GM23338 (cell line): ENCODE measurements at regions not wholly inside any gene's neighbourhood (a gene's known extent, or its start where the extent isn't known, plus 50 kb on each side); places are given as distances from the start of the nearest gene placed in this dataset.

Experiments
- ATAC-seq: fragments of 200-7000 bp; cut with Tn5 transposase; 3 replicates; pipeline ENCODE4 v1.9.1; 2020
- DNase-seq: peaks from one replicate; pipeline ENCODE4 v3.0.0-alpha.2; 2015; ENCODE audit warnings: low spot score
- H2AFZ ChIP-seq: fragments of 200-600 bp; sonication (generic); 2 replicates; pipeline ENCODE4 v1.8.0; 2016; ENCODE audit warnings: antibody characterized with exemption, mild to moderate bottlenecking, moderate library complexity
- H3F3A ChIP-seq: fragments of 200-600 bp; sonication (generic); replicated peaks from 2 replicates; pipeline ENCODE4 v1.8.0; 2017; ENCODE audit warnings: antibody characterized with exemption, mixed run types, low read depth
- H3K27ac ChIP-seq: fragments of 200-600 bp; sonication (generic); 2 replicates; pipeline ENCODE4 v1.6.1; 2016; ENCODE audit warnings: low read depth
- H3K27me3 ChIP-seq: fragments of 200-600 bp; sonication (generic); 2 replicates; pipeline ENCODE4 v1.8.0; 2016; ENCODE audit warnings: mild to moderate bottlenecking, mixed run types, moderate library complexity; ENCODE audit not compliant: insufficient read depth
- H3K36me3 ChIP-seq: fragments of 200-600 bp; sonication (generic); 2 replicates; pipeline ENCODE4 v1.8.0; 2016; ENCODE audit warnings: mild to moderate bottlenecking; ENCODE audit not compliant: insufficient read depth
- H3K4me1 ChIP-seq: fragments of 200-600 bp; sonication (generic); 2 replicates; pipeline ENCODE4 v1.8.0; 2016; ENCODE audit warnings: mild to moderate bottlenecking, moderate library complexity; ENCODE audit not compliant: insufficient read depth
- H3K4me2 ChIP-seq: fragments of 200-600 bp; sonication (generic); 2 replicates; pipeline ENCODE4 v1.7.1; 2017; ENCODE audit warnings: mixed run types
- H3K4me3 ChIP-seq: fragments of 200-600 bp; sonication (generic); 2 replicates; pipeline ENCODE4 v1.6.1; 2016; ENCODE audit warnings: mixed run types
- H3K79me2 ChIP-seq: fragments of 200-600 bp; sonication (generic); replicated peaks from 2 replicates; pipeline ENCODE4 v1.8.0; 2017; ENCODE audit warnings: mild to moderate bottlenecking; ENCODE audit not compliant: insufficient read depth
- H3K9me2 ChIP-seq: fragments of 200-600 bp; sonication (generic); 2 replicates; pipeline ENCODE4 v1.8.0; 2017; ENCODE audit not compliant: insufficient read depth
- H4K20me1 ChIP-seq: fragments of 200-600 bp; sonication (generic); replicated peaks from 2 replicates; pipeline ENCODE4 v1.8.0; 2017; ENCODE audit warnings: mild to moderate bottlenecking; ENCODE audit not compliant: insufficient read depth
- H3K27ac Mint-ChIP-seq: 2 replicates; pipeline ENCODE4 v1.8.0; 2020; ENCODE audit warnings: inconsistent platforms, mild to moderate bottlenecking, moderate library complexity, mixed read lengths
- H3K27me3 Mint-ChIP-seq: 3 replicates; pipeline ENCODE4 v1.8.0; 2022; ENCODE audit warnings: low read depth, mild to moderate bottlenecking, moderate library complexity, mixed read lengths, inconsistent platforms; ENCODE audit not compliant: insufficient read depth, poor library complexity
- H3K36me3 Mint-ChIP-seq: 3 replicates; pipeline ENCODE4 v1.8.0; 2021; ENCODE audit warnings: low read depth, mild to moderate bottlenecking, inconsistent platforms, moderate library complexity, mixed read lengths
- H3K4me1 Mint-ChIP-seq: 3 replicates; pipeline ENCODE4 v1.8.0; 2020; ENCODE audit warnings: mild to moderate bottlenecking, inconsistent platforms, mixed read lengths
- H3K4me3 Mint-ChIP-seq: 3 replicates; pipeline ENCODE4 v1.8.0; 2021; ENCODE audit warnings: moderate library complexity, mild to moderate bottlenecking, inconsistent platforms, mixed read lengths
- H3K9me3 Mint-ChIP-seq: 3 replicates; pipeline ENCODE4 v1.8.0; 2020; ENCODE audit warnings: moderate library complexity, mild to moderate bottlenecking, inconsistent platforms, mixed read lengths
- CREB1 ChIP-seq: fragments of 250-450 bp; sonication (Bioruptor Pico); IDR thresholded peaks from 2 replicates; pipeline ENCODE4 v1.5.0; 2020; ENCODE audit warnings: low read depth, mild to moderate bottlenecking, moderate library complexity
- CTCF ChIP-seq, 2 experiments: fragments of 200-600 bp in 1 of 2; sonication (generic) in 1 of 2; conservative IDR thresholded peaks; 2 replicates each; pipeline versions ENCODE4 v1.5.1 to v1.6.1; 2016 to 2017; ENCODE audit warnings: antibody characterized with exemption in 2 of 2, low read depth in 2 of 2, mild to moderate bottlenecking in 2 of 2, moderate library complexity in 1 of 2
- ETS1 ChIP-seq: IDR thresholded peaks from 2 replicates; pipeline ENCODE4 v1.6.1; 2016; ENCODE audit warnings: antibody characterized with exemption
- EZH2 ChIP-seq: fragments of 200-600 bp; sonication (generic); IDR thresholded peaks from one replicate; pipeline ENCODE4 v1.8.0; 2017; ENCODE audit warnings: antibody characterized with exemption, mild to moderate bottlenecking, low read depth; ENCODE audit not compliant: unreplicated experiment
- EZH2phosphoT487 ChIP-seq: fragments of 200-600 bp; sonication (generic); IDR thresholded peaks from one replicate; pipeline ENCODE4 v1.8.1; 2018; ENCODE audit warnings: antibody characterized with exemption; ENCODE audit not compliant: unreplicated experiment
- JUNB ChIP-seq: IDR thresholded peaks from one replicate; pipeline ENCODE4 v1.6.1; 2016; ENCODE audit warnings: antibody characterized with exemption; ENCODE audit not compliant: unreplicated experiment
- NANOG ChIP-seq: IDR thresholded peaks from 2 replicates; pipeline ENCODE4 v1.6.1; 2016; ENCODE audit warnings: antibody characterized with exemption, borderline replicate concordance
- POLR2AphosphoS5 ChIP-seq: IDR thresholded peaks from 2 replicates; pipeline ENCODE4 v1.6.1; 2016; ENCODE audit warnings: antibody characterized with exemption, low read depth
- REST ChIP-seq: IDR thresholded peaks from one replicate; pipeline ENCODE4 v1.6.1; 2018; ENCODE audit warnings: antibody characterized with exemption; ENCODE audit not compliant: unreplicated experiment
- STAT1 ChIP-seq: IDR thresholded peaks from one replicate; pipeline ENCODE4 v1.6.1; 2016; ENCODE audit warnings: antibody characterized with exemption; ENCODE audit not compliant: unreplicated experiment
- ZNF114 ChIP-seq: fragments of 250-450 bp; sonication (Bioruptor Pico); IDR thresholded peaks from 2 replicates; pipeline ENCODE4 v1.5.0; 2020; ENCODE audit warnings: mild to moderate bottlenecking, moderate library complexity
- ZNF331 ChIP-seq: fragments of 250-450 bp; sonication (Bioruptor Pico); IDR thresholded peaks from 2 replicates; pipeline ENCODE4 v1.5.0; 2020; ENCODE audit warnings: low read depth, mild to moderate bottlenecking, moderate library complexity
- ZNF462 ChIP-seq: fragments of 250-450 bp; sonication (Bioruptor Pico); IDR thresholded peaks from 2 replicates; pipeline ENCODE4 v1.5.0; 2020; ENCODE audit warnings: mild to moderate bottlenecking, moderate library complexity

GRCh38 chr20:4493386-4493785, 192.9 kb upstream of the PRNP start:
- peaks cover 3% of the 10 kb centered on the region; the same call in 1 of the 3 replicates for H3K9me3 Mint-ChIP-seq
- Histone ChIP-seq H3K27ac (no peak overlapping the region), H2AFZ (no peak overlapping the region), H3K36me3 (no peaks in the 10 kb centered on the region), H3K4me2 (no peak overlapping the region), H3F3A (no peaks in the 10 kb centered on the region), H3K9me2 (0 out of 2 replicates have a peak, but pooled peaks cover 7% of the 10 kb centered on the region), H4K20me1 (no peaks in the 10 kb centered on the region), H3K4me3 (no peak overlapping the region), H3K4me1 (peaks cover 10% of the 10 kb centered on the region), H3K27me3 (no peaks in the 10 kb centered on the region), H3K79me2 (no peaks in the 10 kb centered on the region)
- DNase-seq: no peak
- H3K36me3 Mint-ChIP-seq: no peaks in the 10 kb centered on the region
- TF ChIP-seq REST: no peak
- no peak for TF ChIP-seq JUNB
- TF ChIP-seq ZNF331 (CRISPR knock-in tag): no peak
- TF ChIP-seq CREB1 (CRISPR knock-in tag): no peak
- TF ChIP-seq STAT1: no peak
- no peak for TF ChIP-seq CTCF (conservative IDR thresholded peaks at IDR 0.05; ENCODE audit: low read depth in 2 of 2)
- no peak for TF ChIP-seq ETS1
- no peak for TF ChIP-seq EZH2phosphoT487
- no peak for TF ChIP-seq ZNF114 (CRISPR knock-in tag)
- TF ChIP-seq NANOG: no peak
- no peak for TF ChIP-seq ZNF462 (CRISPR knock-in tag)
- TF ChIP-seq POLR2AphosphoS5: no peak
- TF ChIP-seq EZH2: no peak
- H3K27ac Mint-ChIP-seq: no peak overlapping the region
- no peaks in the 10 kb centered on the region for H3K27me3 Mint-ChIP-seq
- H3K4me3 Mint-ChIP-seq: no peak overlapping the region
- peaks cover 18% of the 10 kb centered on the region for H3K4me1 Mint-ChIP-seq
- no peak for ATAC-seq
